HepG2 (cell line): ENCODE measurements at regions not wholly inside any gene's neighbourhood (a gene's known extent, or its start where the extent isn't known, plus 50 kb on each side); places are given as distances from the start of the nearest gene placed in this dataset.

ENCODE experiments used
- ATAC-seq: fragments of 200-7000 bp; cut with Tn5 transposase; 3 replicates; pipeline ENCODE4 v1.9.1; 2020; ENCODE audit warnings: mild to moderate bottlenecking, moderate library complexity
- BruUV-seq: library from RNA; stranded (reverse); fragments of 400-500 nt; replicated peaks from 2 replicates; lab custom pipeline; 2021; lab: Mats Ljungman, UMichigan
- CTCF ChIA-PET: fragments of 300-600 bp; formaldehyde crosslinking; extraction: SDS; loops from one replicate; lab custom pipeline; 2021; ENCODE audit warnings: low total read pairs, inconsistent platforms, low intra/inter-chr PET ratio; lab: Yijun Ruan, JAX
- POLR2A ChIA-PET: fragments of 350-600 bp; sonication (Branson Sonifier 250); formaldehyde crosslinking; loops from one replicate; lab custom pipeline; 2020; ENCODE audit warnings: antibody characterized with exemption, inconsistent platforms; lab: Yijun Ruan, JAX
- DNase-seq: peaks from one replicate; pipeline ENCODE4 v3.0.0-alpha.2; 2015; ENCODE audit warnings: low spot score
- FAIRE-seq: peaks from 3 replicates; lab custom pipeline; 2011; peaks lifted over from hg19 to GRCh38; lab: Jason Lieb, UNC
- H2AFZ ChIP-seq: one replicate; pipeline ENCODE4 v1.6.1; 2011; ENCODE audit warnings: low read length, inconsistent platforms
- H3K27ac ChIP-seq: fragments of 300-600 bp; 3 replicates; pipeline ENCODE4 v1.8.0; 2011; ENCODE audit warnings: mixed run types, mild to moderate bottlenecking, mixed read lengths, low read length, inconsistent platforms; ENCODE audit not compliant: insufficient read depth; ENCODE audit errors: extremely low read length
- H3K27me3 ChIP-seq, 2 experiments: fragments of 200-600 bp in 1 of 2; 2 replicates in 1 of 2; 3 replicates in 1 of 2; pipeline versions ENCODE4 v1.6.0 to v1.8.0; 2011; ENCODE audit warnings: low read length in 2 of 2, mild to moderate bottlenecking in 2 of 2, moderate library complexity in 2 of 2, inconsistent platforms in 1 of 2; ENCODE audit not compliant: insufficient read depth in 2 of 2, control insufficient read depth in 1 of 2
- H3K36me3 ChIP-seq, 2 experiments: fragments of 200-600 bp in 1 of 2; replicated peaks in 1 of 2; 2 replicates in 1 of 2; 3 replicates in 1 of 2; pipeline versions ENCODE4 v1.5.1 to v1.8.0; 2011; ENCODE audit warnings: low read length in 2 of 2, inconsistent platforms in 1 of 2; ENCODE audit not compliant: insufficient read depth in 2 of 2, control insufficient read depth in 1 of 2
- H3K4me1 ChIP-seq: 2 replicates; pipeline ENCODE4 v1.5.1; 2012; ENCODE audit warnings: low read length, inconsistent platforms; ENCODE audit not compliant: insufficient read depth
- H3K4me2 ChIP-seq: 2 replicates; pipeline ENCODE4 v1.6.0; 2011; ENCODE audit warnings: low read depth, low read length, inconsistent platforms
- H3K4me3 ChIP-seq, 3 experiments: fragments of 200-600 bp in 1 of 3; sonication (generic), shearing (Covaris generic) in 1 of 3; replicated peaks in 1 of 3; 2 replicates each; pipeline ENCODE4 v1.5.1; 2011 to 2016; ENCODE audit warnings: low read length in 3 of 3, inconsistent platforms in 2 of 3, low read depth in 2 of 3, mild to moderate bottlenecking in 2 of 3, control low read depth in 1 of 3, mixed read lengths in 1 of 3; ENCODE audit not compliant: insufficient read depth in 1 of 3
- H3K79me2 ChIP-seq: one replicate; pipeline ENCODE4 v1.6.1; 2011; ENCODE audit warnings: low read length, inconsistent platforms; ENCODE audit not compliant: insufficient read depth
- H3K9ac ChIP-seq: 2 replicates; pipeline ENCODE4 v1.6.0; 2011; ENCODE audit warnings: mild to moderate bottlenecking, low read depth, low read length, inconsistent platforms; ENCODE audit not compliant: insufficient read depth
- H3K9me3 ChIP-seq: 2 replicates; pipeline ENCODE4 v1.5.1; 2012; ENCODE audit warnings: mild to moderate bottlenecking, low read length
- H4K20me1 ChIP-seq: 2 replicates; pipeline ENCODE4 v1.6.0; 2011; ENCODE audit warnings: inconsistent platforms, mild to moderate bottlenecking, low read length, moderate library complexity; ENCODE audit not compliant: insufficient read depth
- ARHGAP35 ChIP-seq: sonication (generic); formaldehyde crosslinking; IDR thresholded peaks from 2 replicates; pipeline ENCODE4 v1.9.0; 2022; ENCODE audit warnings: mild to moderate bottlenecking, inconsistent platforms, moderate library complexity, missing genetic modification reagents, borderline replicate concordance
- ATF1 ChIP-seq: IDR thresholded peaks from 2 replicates; pipeline ENCODE4 v1.6.1; 2016; ENCODE audit warnings: mild to moderate bottlenecking, control low read depth
- ATRX ChIP-seq: sonication (generic); formaldehyde crosslinking; IDR thresholded peaks from 2 replicates; pipeline ENCODE4 v1.4.0; 2020; ENCODE audit warnings: missing genetic modification reagents, borderline replicate concordance
- CC2D1A ChIP-seq: sonication (generic); formaldehyde crosslinking; IDR thresholded peaks from 2 replicates; pipeline ENCODE4 v1.8.1; 2023; ENCODE audit warnings: mild to moderate bottlenecking, missing genetic modification reagents
- FOXA1 ChIP-seq, 2 experiments: fragments of 450-650 bp in 1 of 2; sonication (generic) in 1 of 2; formaldehyde crosslinking in 1 of 2; IDR thresholded peaks; 2 replicates each; pipeline versions ENCODE4 v1.4.0 to v1.6.1; 2016 to 2020; ENCODE audit warnings: missing genetic modification reagents in 1 of 2
- GATAD2A ChIP-seq: IDR thresholded peaks from 2 replicates; pipeline ENCODE4 v1.6.1; 2016
- GLI4 ChIP-seq: sonication (generic); formaldehyde crosslinking; IDR thresholded peaks from 2 replicates; pipeline ENCODE4 v1.5.1; 2020; ENCODE audit warnings: missing genetic modification reagents, mild to moderate bottlenecking, moderate library complexity, borderline replicate concordance
- MIER2 ChIP-seq: IDR thresholded peaks from 2 replicates; pipeline ENCODE4 v1.6.1; 2016; ENCODE audit warnings: missing biosample characterization, missing genetic modification reagents
- MZF1 ChIP-seq: sonication (generic); formaldehyde crosslinking; IDR thresholded peaks from 2 replicates; pipeline ENCODE4 v1.8.1; 2023; ENCODE audit warnings: mild to moderate bottlenecking, missing genetic modification reagents, borderline replicate concordance
- ZBTB3 ChIP-seq: sonication (generic); formaldehyde crosslinking; IDR thresholded peaks from 2 replicates; pipeline ENCODE4 v1.4.0; 2020; ENCODE audit warnings: low read depth, mild to moderate bottlenecking, moderate library complexity, missing genetic modification reagents, borderline replicate concordance
- ZNF317 ChIP-seq: sonication (generic); formaldehyde crosslinking; IDR thresholded peaks from 2 replicates; pipeline ENCODE4 v1.5.0; 2020; ENCODE audit warnings: mild to moderate bottlenecking, missing genetic modification reagents
- WGBS: methylation state at CpG from one replicate; pipeline ENCODE4 v1.1.6; 2017; ENCODE audit warnings: low lambda C conversion rate; 5-methylcytosine and 5-hydroxymethylcytosine counted together
- in situ Hi-C: cut with HindIII; loops from 2 replicates; pipeline ENCODE4 v1.10.0; 2017; ENCODE audit warnings: low pct_unique_long_range_greater_than_20kb; ENCODE audit not compliant: extremely low pct_ligation_motif_present
- intact Hi-C: fragments of 100-400 bp; cut with micrococcal nuclease; formaldehyde crosslinking; loops from one replicate; pipeline ENCODE4 v1.10.0; 2022; ENCODE audit not compliant: unreplicated experiment
- TF ChIP-seq, protein P1 (sequence below), 2 experiments: sonication (generic) in 1 of 2; formaldehyde crosslinking in 1 of 2; IDR thresholded peaks; 2 replicates each; pipeline versions ENCODE4 v1.4.0 to v1.6.1; 2016 to 2020; ENCODE audit warnings: borderline replicate concordance in 1 of 2, low read depth in 1 of 2, mild to moderate bottlenecking in 1 of 2, missing genetic modification reagents in 1 of 2
- TF ChIP-seq, protein P2 (sequence below): sonication (generic); formaldehyde crosslinking; conservative IDR thresholded peaks from 2 replicates; pipeline ENCODE4 v1.8.0; 2022; ENCODE audit warnings: missing genetic modification reagents
- TF ChIP-seq, protein P3 (sequence below): sonication (generic); formaldehyde crosslinking; IDR thresholded peaks from 2 replicates; pipeline ENCODE4 v1.5.1; 2020; ENCODE audit warnings: missing genetic modification reagents, mild to moderate bottlenecking, borderline replicate concordance
- TF ChIP-seq, protein P4 (sequence below): sonication (generic); IDR thresholded peaks from 2 replicates; pipeline ENCODE4 v1.6.1; 2016; ENCODE audit warnings: low read depth, borderline replicate concordance

DNA sequence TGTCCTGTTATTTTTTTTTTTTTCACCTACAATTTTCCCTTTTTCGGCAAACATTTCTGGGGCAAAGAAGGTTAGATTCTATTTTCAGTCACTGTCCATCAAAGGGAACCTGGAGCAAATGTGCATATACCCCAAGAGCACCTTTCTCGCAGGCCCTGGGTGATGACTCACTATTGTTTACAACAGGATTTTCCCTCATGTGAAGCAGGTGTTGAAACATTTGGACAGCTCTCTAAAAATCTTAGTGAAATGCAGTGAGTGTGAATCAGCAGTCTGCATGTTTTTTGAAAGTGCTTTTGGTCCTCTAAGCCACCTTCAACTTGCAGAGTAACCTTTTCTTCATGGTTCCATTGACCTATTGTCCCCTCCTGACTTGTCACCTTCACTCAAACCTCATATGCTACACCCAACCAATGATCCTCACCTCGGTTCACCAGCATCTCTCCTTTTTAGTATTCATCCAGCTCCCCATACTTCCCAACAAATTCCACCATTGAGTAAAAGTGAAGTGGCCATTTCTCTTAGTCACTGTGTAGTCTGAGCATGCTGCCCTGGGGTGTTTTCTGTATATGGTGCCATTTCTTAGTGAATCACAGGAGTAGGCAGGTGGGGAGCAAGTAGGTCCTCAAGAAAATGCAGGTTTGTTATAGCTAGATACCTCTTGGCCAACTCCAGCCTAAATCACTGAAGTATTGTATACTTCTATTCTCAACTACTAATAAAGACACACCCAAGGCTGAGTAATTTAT, 260.2 kb downstream of the BMP4 start:
- Histone ChIP-seq H3K9me3 (no peaks in the 10 kb centered on the region), H3K36me3 (no peaks in the 10 kb centered on the region), H3K4me2 (0 out of 2 replicates have a peak overlapping the region, but pooled peaks have one; percentile 15), H3K27me3 (no peaks in the 10 kb centered on the region), H3K4me1 (peaks cover 20% of the 10 kb centered on the region), H3K4me3 (no peak overlapping the region), H3K9ac (no peak overlapping the region), H3K79me2 (no peaks in the 10 kb centered on the region), H2AFZ (no peak overlapping the region), H3K27ac (no peak overlapping the region), H4K20me1 (no peaks in the 10 kb centered on the region)
- ChIA-PET CTCF (no interaction called here), POLR2A (no interaction called here)
- intact Hi-C loops (no loop called here), in situ Hi-C loops (no loop called here)
- peak; percentile 72 for DNase-seq
- WGBS = 29% methylated on average over 3 of the region's 3 CpGs
- no TSS peak for BruUV-seq
- peak; percentile 60 for FAIRE-seq
- peak; percentile 64; the same call in 2 of the 3 replicates for ATAC-seq
- TF ChIP-seq MZF1 (CRISPR knock-in tag) (no peak), ARHGAP35 (CRISPR knock-in tag) (no peak), GATAD2A (CRISPR knock-in tag) (peak; percentile 61), ATRX (no peak), CC2D1A (CRISPR knock-in tag) (no peak), GLI4 (CRISPR knock-in tag) (no peak), ZNF317 (no peak), FOXA1 (IDR thresholded peaks at IDR 0.05) (no peak), FOXA1 (CRISPR knock-in tag; IDR thresholded peaks at IDR 0.05) (peak; percentile 44), ZBTB3 (CRISPR knock-in tag) (no peak), MIER2 (CRISPR knock-in tag) (peak; percentile 80; the same call in 1 of the 2 replicates), ATF1 (CRISPR knock-in tag) (no peak)
- TF ChIP-seq, protein P1, sequence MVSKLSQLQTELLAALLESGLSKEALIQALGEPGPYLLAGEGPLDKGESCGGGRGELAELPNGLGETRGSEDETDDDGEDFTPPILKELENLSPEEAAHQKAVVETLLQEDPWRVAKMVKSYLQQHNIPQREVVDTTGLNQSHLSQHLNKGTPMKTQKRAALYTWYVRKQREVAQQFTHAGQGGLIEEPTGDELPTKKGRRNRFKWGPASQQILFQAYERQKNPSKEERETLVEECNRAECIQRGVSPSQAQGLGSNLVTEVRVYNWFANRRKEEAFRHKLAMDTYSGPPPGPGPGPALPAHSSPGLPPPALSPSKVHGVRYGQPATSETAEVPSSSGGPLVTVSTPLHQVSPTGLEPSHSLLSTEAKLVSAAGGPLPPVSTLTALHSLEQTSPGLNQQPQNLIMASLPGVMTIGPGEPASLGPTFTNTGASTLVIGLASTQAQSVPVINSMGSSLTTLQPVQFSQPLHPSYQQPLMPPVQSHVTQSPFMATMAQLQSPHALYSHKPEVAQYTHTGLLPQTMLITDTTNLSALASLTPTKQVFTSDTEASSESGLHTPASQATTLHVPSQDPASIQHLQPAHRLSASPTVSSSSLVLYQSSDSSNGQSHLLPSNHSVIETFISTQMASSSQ (IDR thresholded peaks at IDR 0.05; ENCODE audit: low read depth) = no peak
- TF ChIP-seq, protein P1 (CRISPR knock-in tag; IDR thresholded peaks at IDR 0.05; ENCODE audit: borderline replicate concordance) = no peak
- TF ChIP-seq, protein P2, sequence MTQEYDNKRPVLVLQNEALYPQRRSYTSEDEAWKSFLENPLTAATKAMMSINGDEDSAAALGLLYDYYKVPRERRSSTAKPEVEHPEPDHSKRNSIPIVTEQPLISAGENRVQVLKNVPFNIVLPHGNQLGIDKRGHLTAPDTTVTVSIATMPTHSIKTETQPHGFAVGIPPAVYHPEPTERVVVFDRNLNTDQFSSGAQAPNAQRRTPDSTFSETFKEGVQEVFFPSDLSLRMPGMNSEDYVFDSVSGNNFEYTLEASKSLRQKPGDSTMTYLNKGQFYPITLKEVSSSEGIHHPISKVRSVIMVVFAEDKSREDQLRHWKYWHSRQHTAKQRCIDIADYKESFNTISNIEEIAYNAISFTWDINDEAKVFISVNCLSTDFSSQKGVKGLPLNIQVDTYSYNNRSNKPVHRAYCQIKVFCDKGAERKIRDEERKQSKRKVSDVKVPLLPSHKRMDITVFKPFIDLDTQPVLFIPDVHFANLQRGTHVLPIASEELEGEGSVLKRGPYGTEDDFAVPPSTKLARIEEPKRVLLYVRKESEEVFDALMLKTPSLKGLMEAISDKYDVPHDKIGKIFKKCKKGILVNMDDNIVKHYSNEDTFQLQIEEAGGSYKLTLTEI (CRISPR knock-in tag) = no peak
- TF ChIP-seq, protein P3, sequence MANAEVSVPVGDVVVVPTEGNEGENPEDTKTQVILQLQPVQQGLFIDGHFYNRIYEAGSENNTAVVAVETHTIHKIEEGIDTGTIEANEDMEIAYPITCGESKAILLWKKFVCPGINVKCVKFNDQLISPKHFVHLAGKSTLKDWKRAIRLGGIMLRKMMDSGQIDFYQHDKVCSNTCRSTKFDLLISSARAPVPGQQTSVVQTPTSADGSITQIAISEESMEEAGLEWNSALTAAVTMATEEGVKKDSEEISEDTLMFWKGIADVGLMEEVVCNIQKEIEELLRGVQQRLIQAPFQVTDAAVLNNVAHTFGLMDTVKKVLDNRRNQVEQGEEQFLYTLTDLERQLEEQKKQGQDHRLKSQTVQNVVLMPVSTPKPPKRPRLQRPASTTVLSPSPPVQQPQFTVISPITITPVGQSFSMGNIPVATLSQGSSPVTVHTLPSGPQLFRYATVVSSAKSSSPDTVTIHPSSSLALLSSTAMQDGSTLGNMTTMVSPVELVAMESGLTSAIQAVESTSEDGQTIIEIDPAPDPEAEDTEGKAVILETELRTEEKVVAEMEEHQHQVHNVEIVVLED (CRISPR knock-in tag) = no peak
- TF ChIP-seq, protein P4, sequence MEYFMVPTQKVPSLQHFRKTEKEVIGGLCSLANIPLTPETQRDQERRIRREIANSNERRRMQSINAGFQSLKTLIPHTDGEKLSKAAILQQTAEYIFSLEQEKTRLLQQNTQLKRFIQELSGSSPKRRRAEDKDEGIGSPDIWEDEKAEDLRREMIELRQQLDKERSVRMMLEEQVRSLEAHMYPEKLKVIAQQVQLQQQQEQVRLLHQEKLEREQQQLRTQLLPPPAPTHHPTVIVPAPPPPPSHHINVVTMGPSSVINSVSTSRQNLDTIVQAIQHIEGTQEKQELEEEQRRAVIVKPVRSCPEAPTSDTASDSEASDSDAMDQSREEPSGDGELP = peak; percentile 27; the same call in 1 of the 2 replicates
